ENCODE measurements at regions not wholly inside any gene's neighbourhood (a gene's known extent, or its start where the extent isn't known, plus 50 kb on each side); places are given as distances from the start of the nearest gene placed in this dataset.

GRCh38 chr19:5234412-5234811 is 106.2 kb downstream of the PTPRS start:
- DNase-seq = no peak

GRCh38 chr19:5232798-5233505 is 107.7 kb downstream of the PTPRS start:
- no peak for DNase-seq

- DNase-seq = no peak
Observed at GRCh38 chr19:5231857-5232678, 108.5 kb downstream of the PTPRS start.

DNA sequence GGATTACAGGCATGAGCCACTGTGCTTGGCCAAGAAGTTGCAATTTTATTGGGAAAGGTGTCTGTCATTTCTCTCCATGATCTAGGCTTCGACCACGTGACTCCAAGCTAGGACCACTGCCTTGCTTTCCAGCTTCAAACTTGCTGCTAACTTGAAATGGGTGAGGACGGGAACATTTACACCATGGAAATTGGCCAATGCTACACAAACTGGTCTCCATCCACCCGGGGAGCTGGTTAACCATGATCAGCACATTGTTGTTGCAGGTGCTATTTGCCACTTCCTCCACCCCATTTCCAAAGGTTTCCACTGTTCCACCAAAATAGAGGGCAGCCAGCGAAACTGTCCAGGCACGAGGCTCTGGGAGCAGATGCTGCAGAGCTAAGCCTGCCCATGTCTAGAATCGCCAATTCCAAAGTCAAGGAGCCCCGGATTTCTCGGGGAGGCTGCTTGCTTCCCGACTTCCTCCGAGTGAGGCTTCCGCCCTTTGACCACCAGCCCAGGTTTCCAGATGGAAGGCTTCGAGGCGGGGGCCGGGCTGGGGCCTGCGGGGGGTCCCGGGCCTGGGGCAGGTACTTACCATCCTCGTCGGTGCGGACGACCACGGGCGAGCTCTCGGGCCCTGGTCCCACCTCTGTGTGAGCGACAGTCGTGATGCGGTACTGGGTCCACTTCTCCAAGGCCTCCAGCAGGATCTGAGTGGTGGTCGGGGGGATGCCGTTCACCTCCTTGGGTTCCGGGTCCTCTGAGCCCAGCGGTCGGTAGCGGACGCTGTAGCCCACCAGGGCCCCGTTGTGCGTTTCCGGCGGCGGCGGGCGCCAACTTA is 109.7 kb downstream of the PTPRS start:
- DNase-seq = no peak

GRCh38 chr19:5229778-5230335 is 110.8 kb downstream of the PTPRS start:
- no peak for DNase-seq

GRCh38 chr19:5228932-5229777 is 111.5 kb downstream of the PTPRS start:
- DNase-seq = no peak

GRCh38 chr19:5228490-5228889 is 112.1 kb downstream of the PTPRS start:
- no peak for DNase-seq

DNA sequence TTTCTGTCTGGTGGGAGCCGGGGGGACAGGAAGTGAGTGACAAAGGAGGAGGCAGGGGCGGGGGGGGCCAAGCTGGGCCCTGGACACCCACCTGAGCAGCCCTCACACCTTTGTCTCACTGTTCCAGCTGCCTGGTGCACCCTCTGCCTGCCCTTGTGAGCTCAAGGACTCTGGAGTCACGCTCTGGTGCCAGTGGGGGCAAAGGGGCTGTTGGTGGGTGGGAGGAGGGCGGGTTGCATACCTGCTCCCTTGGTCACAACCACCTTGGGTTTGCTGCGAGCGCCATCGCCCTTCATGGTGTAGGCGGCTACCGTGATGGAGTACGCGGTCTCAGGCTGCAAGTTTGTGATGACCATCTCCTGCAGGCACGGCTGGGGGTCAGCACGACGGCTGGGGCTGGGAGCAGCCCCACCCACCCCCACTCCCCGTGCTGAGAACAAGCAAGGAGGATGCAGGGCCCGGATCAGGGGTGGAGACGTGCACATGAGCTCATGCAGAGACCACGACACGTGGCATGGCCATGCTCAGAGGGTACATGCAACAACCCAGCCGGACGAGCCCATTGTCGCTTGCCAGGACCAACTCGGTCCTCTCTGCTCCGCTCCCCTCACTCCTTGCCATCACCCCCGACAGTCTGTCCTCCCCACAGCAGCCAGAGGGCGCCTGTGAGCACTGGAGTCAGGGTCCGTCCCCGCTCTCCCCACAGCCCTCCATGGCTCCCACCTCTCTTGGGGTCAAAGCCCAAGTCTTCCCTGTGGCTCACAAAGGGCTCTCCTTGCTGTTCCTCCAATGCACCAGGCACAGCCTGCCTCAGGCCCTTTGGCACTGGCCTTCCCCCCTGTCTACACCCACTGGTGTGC is 114.9 kb downstream of the PTPRS start:
- no peak for DNase-seq

GRCh38 chr19:5224480-5224879 is 116.1 kb downstream of the PTPRS start:
- DNase-seq = no peak

DNA sequence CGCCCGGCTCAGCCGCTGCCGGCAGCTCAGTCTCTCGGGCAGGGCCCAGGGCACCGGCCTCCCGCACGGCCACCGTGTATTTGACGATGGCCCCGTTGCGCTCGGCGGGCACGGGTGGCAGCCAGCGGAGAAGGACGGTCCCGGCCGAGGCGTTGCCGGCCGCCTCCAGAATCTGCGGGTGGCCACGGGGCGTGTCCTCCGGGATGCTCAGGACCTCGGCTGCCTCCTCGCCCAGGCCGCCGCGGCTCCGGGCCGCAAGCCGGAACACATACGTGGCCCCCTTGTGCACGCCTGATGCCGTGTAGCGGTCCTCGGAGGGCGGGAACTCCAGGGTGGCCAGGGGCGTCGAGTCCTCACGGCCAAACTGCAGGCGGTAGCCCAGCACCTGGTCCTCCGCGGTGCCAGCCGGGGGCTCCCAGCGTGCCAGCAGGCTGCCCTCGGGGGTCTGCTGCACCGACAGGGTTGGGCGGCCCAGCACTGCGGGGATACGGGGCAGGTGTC is 117.7 kb downstream of the PTPRS start:
- no peak for DNase-seq

GRCh38 chr19:5222178-5222577 is 118.4 kb downstream of the PTPRS start:
- DNase-seq = no peak

GRCh38 chr19:5220866-5221265 is 119.7 kb downstream of the PTPRS start:
- DNase-seq = no peak

DNA sequence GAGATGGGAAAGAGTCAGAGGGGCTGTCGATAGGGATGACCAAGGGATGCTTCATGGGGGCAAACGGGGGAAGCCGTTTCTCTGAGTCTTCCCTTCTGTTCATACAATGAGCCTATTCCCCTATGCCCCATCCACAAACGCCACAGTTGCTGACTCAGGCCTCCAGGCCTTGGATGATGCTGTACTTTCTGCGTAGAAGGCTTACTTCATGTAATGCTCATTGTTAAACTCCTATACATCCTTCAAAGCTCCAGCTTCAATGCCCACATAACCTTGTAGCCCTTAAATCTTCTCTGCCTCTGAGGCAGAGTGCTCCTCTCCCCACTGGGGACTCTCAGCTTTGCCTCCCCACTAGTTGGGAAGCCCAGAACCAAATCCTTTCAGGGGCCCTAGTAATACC is 120.3 kb downstream of the PTPRS start:
- DNase-seq = no peak

DNA sequence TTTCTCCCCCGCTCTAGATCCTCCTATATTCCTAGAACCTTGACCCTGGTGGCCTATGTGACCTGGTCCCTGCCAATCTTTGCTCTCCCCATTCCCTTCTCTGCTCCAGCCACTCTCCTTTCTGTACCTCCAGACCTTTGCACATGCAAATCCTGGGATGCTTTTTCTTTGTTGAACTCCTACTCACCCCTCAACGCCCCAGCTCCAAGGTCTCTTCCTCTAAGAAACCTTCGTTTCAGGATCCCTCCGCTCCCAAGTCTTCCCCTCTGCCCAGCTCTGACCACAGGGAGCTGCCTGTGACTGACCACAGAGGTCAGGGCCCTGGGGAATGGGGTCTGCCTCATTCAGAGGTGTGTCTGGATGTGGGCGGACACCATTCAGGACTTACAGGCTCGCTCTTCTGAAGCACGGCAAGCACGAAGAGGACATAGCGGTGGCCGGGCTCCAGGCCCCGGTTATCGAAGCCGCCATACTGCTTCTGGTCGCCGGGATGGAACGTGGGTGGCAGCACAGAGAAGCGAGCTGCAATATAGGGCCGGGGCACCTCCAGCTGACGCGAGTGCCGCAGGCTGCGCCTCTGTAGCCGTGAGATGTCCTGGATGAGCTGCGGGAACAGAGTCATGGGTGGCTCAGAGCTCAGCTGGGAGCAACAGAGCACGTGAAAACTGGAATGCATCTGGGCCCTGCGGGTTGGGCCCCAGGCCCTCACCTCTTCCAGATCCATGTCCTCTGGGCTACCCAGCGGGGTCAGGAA is 120.9 kb downstream of the PTPRS start:
- DNase-seq = no peak

GRCh38 chr19:5218963-5219530 is 121.6 kb downstream of the PTPRS start:
- no peak for DNase-seq

DNA sequence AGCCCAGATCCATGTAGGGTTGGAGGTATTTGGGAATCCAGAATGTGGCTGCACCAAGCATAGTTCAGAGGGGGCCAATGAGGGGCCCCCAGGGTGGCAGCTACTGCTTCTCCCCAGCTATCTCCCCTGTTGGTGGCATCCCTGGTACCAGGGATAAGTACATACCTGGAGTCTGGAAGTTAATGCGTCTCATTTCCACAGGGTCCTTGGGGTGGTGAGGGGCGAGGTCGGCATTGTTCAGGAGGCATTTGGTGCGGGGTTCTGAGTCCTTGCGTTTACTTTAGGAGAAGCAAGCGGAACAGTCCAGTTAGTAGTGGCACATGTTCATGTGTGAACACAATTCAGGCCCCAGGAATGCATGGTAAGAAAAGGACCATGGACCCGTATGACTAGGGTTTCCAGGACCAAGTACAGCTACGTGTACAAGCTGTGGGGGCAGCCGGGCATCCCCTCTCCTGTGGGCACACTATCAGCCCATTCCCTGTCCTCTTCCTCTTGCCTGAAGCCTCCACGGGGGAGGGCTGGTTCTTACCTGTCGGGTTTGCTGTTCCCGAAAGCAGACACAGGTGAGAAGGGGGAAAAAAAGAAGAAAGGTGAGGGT is 122.3 kb downstream of the PTPRS start:
- DNase-seq = no peak

DNA sequence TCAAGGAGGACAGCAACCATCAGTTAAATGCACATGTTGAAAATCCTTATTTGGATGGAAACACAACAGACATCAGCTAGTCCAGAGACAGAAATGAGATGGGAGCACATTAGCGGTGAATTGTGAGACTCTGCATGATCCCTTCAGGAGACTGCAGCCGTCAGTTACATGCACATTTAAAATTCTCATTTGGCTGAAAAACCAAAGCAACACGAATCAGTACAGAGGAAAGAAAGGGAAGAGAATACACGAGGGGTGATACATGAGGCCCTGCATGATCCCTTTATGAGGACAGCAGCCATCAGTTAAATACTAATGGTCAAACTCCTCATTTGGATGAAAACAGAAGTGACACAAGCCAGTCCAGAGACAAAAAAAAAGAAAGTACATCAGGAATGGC is 123.4 kb downstream of the PTPRS start:
- DNase-seq = no peak

- no peak for DNase-seq
Observed at GRCh38 chr19:5216141-5216847, 124.3 kb downstream of the PTPRS start.

DNA sequence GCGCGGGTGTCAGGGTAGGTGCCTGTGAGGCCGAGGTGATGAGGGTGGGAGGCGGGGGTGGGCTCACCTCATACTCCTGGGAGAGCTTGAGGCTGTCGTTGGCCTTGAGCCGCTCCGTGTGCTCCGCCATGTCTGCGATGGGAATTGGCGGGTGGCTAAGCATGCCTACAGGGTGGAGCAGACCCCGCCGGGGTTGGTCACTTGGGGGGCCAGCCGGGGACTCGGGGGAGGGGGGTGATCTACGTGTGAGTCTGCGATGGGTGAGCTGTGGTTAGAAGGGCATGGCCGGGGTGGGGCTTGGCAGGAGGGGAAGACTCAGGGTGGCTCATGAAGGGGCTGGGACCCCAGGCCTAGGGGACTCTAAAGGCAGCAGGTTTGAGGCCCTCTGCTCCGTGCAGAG is 125.2 kb downstream of the PTPRS start:
- DNase-seq = no peak

All from KG1 (cell line).